UCSD-AML1 (cell line): ENCODE measurements at regions not wholly inside any gene's neighbourhood (a gene's known extent, or its start where the extent isn't known, plus 50 kb on each side); places are given as distances from the start of the nearest gene placed in this dataset.
"Not testable (repeated sequence)": the region's sequence is repeated elsewhere in the genome, so short reads cannot be mapped to it uniquely, and the experiment has no call there.

Experiments used
- DNase-seq: peaks from one replicate; lab custom pipeline; 2025; ENCODE audit not compliant: unreplicated experiment; lab: John Stamatoyannopoulos, UW

- no peak for DNase-seq
Measured at GRCh38 chr4:134911941-134912340, 710.4 kb upstream of the PABPC4L start.

- peak; percentile 4 for DNase-seq
Measured at GRCh38 chr4:134906404-134907023, 704.9 kb upstream of the PABPC4L start.

DNA sequence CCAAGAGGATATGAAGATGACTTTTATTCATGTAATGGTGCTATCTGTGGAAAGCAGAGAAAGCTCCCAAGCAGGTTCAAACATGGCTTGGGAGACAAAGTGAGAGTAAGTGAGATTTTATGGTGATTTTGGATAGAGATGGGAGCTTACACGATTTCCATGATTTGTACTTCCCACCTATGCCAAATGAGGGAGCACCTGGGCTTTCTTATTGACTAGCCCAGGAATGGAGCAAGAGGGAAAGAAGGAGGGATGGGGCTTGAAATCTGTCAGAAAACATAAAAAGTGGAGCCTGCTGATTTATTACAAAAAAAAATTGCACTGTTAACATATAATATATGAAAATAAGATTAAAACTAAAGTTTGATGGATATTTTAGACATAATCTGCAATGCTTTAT, 703.5 kb upstream of the PABPC4L start:
- no peak for DNase-seq

GRCh38 chr4:134888156-134888555, 686.6 kb upstream of the PABPC4L start:
- DNase-seq = no peak

GRCh38 chr4:134885436-134885835, 683.8 kb upstream of the PABPC4L start:
- no peak for DNase-seq

GRCh38 chr4:134883831-134884449, 682.4 kb upstream of the PABPC4L start:
- DNase-seq = no peak

DNA sequence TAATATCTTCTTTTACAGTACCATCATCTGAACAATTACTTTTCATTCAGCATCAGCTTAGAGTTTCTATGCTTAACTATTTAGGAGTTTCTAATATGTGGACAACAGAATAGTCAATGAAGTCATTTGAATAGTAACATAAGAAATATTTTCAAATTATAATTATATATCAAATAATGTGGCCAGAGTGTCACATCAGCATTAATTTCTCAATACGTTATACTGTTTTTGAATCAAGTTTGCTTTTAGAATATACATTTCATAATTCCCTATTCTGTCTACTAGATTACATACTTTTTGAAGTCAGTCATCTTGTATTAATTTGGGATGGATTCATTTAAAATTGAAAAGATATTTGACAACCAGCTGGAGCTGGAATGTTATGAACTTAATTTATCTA, 677.4 kb upstream of the PABPC4L start:
- no peak for DNase-seq

- no peak for DNase-seq
Measured at GRCh38 chr4:134867027-134867426, 665.4 kb upstream of the PABPC4L start.

DNA sequence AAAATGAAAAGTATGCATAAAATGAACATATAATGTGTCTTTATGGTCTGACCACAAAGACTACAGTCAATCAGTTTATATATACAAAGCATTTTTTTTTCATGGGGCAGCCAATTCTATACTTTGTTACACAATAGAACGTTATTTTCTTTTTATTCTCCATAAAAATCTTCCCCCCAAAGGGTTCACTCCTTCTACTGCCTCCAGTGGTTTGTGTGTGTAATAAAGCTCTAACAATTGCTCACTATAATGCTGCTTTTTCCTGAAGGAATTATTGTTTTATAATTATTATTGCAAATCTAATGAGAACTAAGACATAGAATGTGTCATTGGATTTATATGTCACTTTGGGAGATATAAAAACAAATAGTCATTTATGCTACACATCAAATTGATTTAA, 664.1 kb upstream of the PABPC4L start:
- DNase-seq = no peak

- DNase-seq = no peak
Measured at GRCh38 chr4:134862116-134862515, 660.5 kb upstream of the PABPC4L start.

- DNase-seq = no peak
Measured at GRCh38 chr4:134848681-134849080, 647.1 kb upstream of the PABPC4L start.

GRCh38 chr4:134830741-134831140, 629.2 kb upstream of the PABPC4L start:
- DNase-seq = not testable (repeated sequence)

DNA sequence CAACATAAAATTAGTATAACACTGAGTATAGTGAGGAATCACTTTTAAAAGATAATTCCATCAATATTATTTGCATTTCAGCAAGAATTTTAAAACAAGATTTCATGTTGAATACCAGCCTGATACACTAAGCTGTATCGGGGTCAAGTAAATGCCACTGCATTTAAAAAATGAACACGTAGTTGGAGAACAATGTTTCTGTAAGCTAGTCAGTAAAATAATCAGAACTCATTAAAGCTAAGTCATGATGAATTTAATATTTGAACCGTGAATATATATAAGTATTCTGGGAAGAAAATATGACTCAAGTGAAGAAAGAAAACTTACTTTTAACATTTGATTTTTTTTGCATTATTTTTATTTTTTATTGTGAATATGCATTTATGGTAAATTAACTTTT, 611.0 kb upstream of the PABPC4L start:
- DNase-seq = no peak

DNA sequence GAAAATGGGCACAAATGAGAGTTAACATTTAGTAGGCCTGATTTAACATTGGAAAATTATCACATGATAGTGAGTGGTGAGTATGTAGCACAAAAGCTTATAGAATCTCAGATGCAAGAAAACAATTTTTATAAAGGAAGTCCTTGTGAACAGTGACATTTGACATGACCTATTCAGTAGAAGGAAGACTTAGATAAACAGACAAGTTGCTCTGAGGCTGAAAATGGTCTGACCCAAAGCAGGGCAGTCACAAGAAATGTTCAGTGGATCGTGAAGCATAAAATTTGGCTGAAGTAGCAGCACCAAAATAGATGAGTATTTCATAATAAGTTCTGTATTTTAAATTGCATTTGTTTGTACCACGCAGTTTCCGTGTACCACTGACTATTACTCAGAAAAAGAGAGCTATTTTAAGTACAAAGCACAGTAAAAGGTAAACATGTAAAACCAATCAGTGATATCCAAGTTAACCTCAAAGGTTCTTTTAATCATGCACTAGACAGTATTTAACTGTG, 605.7 kb upstream of the PABPC4L start:
- DNase-seq = no peak

GRCh38 chr4:134798573-134798972, 597.0 kb upstream of the PABPC4L start:
- DNase-seq = no peak

DNA sequence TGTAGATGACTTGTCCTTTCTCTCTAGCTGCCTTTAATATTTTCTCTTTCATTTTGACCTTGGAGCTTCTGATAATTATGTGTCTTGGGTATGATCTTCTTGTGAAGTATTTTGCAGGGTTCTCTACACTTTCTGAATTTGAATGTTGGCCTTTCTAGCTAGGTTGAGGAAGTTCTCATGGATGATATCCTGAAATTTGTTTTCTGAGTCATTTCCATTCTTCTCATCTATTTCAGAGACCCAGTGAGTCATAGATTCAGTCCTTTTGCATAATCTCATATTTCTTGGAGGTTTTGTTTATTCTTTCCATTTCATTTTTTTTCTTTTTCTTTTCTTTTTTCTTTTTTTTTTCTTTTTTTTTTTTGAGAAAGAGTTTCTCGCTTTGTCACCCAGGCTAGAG, 585.7 kb upstream of the PABPC4L start:
- no peak for DNase-seq

- DNase-seq = no peak
Measured at GRCh38 chr4:134780244-134780643, 578.7 kb upstream of the PABPC4L start.

DNA sequence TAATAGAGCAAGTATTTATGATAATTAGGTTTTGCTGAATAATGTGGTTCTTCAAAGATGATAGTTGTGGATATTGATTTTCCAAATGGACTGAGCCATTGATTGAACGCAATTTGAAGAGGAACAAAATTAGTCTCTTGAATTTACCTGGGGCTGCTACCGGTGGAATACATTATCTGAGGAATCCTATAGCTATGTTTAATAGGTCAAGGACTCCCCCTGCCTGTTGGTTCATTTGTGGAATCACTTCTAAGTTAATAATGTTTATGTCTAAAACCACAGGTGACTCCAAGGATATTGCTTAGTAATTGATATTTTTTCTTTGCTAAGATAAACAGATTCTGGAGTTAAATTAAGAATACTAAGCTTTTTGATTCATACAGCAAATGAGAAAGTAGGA, 576.0 kb upstream of the PABPC4L start:
- DNase-seq = no peak

- no peak for DNase-seq
Measured at GRCh38 chr4:134773497-134774000, 572.0 kb upstream of the PABPC4L start.

DNA sequence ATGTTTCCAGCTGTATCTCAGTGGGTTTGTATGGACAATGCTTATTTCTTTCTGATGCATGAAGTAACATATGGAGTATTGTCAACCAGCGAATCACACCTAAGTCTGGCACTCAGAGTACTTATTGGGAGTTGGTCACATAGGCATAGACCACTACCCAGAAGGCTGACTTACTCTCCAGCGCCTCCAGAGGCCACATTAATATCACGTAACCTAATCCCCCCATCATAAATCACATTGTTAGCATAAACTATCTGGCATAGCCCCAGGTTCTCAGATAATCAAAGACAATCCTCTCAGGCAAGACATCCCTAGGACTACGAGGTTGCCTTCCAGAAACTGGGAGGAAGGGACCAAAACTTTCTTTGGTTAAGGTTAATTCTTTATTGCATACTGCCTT, 560.5 kb upstream of the PABPC4L start:
- no peak for DNase-seq

DNA sequence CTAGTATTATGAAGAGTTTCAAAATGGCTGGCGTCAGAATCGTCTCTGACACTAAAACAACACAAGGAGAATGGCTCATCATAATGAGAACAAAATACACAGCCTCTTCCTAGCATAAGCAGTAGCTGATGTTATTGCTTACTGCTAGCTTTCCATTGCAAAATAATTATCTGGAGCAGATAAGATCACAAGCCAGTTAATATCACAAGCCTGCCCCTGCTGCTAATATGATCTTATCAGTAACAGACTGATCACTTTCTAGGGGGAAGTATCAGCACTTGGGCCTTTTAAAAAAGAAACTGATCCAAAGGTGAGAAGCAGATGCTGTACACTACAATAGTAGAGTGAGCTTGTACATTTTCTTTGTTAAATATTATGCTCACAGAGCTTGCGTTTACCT, 554.8 kb upstream of the PABPC4L start:
- no peak for DNase-seq

GRCh38 chr4:134754301-134755019, 552.9 kb upstream of the PABPC4L start:
- no peak for DNase-seq
